GM19467 (cell line): ENCODE measurements at regions not wholly inside any gene's neighbourhood (a gene's known extent, or its start where the extent isn't known, plus 50 kb on each side); places are given as distances from the start of the nearest gene placed in this dataset.

Source experiments
- ATAC-seq: cut with Tn5 transposase; IDR thresholded peaks from one replicate; pipeline ENCODE4 v1.9.1; 2021; ENCODE audit warnings: mild to moderate bottlenecking, moderate library complexity; ENCODE audit not compliant: unreplicated experiment

DNA sequence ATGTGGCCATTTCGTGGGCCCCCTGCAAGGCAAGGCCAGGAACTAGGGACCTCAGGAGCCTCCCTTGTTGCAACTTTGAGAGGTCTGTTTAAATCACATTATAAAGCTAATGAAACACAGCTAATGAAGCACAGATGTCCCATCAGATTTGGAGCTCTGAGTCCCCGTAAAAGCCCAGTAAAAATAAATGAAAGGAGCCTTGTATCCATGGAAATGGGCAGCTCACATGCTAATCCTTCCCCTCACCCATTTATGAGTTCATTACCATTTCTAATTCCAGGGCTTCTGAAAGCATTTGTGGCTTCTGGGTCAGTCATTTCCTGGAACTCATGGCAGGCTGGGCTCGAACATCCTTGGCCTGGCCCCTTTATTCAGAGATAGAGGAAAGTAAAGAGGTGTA is 274.8 kb downstream of the SS18 start:
- no peak for ATAC-seq

DNA sequence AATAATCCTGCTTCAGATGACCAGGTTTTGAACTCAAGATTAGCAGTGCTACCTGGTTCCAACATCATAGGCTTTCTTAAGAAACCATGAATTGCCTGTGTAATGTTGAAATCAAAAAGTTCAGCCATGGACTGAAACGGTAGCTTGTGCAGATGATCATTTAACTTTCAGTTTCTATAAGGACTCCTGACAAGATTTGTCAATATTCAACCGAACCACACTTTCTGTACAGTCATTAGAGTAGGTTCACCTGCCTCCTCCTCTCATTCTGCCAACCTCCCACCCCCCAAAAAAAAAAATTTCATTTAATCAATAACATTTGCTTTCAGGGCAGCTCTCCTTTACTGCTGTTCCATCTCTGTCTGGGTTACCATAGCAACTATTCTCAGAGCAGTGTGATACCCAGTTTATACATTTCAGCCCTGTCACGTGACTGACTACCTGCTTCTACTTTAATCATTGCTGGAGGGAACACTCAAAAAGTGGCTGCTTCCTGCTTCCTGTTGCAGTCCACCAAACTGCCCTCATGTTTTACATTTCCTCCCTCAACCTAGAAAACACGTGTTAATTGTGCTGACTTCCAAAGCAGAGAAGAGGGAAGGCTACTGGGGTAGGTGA is 275.5 kb downstream of the SS18 start:
- peak; percentile 95 for ATAC-seq

GRCh38 chr18:25813110-25813509 is 277.3 kb downstream of the SS18 start:
- ATAC-seq = no peak

- ATAC-seq = no peak
Observed at GRCh38 chr18:25810736-25811135, 279.7 kb downstream of the SS18 start.

- no peak for ATAC-seq
Observed at GRCh38 chr18:25805939-25806338, 284.5 kb downstream of the SS18 start.

GRCh38 chr18:25805323-25805722 is 285.1 kb downstream of the SS18 start:
- ATAC-seq = no peak

DNA sequence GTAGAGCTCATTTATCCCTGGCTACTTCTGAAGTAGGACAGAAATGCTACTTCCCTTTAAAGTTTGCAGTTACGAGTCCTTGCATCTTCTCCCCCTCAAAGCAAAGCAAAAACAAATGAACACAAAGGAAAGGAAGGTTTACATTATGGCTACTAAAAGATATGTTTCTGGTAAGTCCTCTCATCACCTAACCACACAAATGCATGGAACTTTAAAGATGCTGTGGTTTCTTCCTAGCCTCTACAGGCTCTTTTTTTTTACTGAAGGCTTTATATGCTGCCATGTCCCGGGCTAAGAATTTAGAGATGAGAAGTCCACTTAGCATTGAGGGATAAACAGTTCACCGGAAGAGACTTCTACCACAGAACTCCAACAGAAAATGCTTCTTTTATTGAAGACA is 291.2 kb downstream of the SS18 start:
- ATAC-seq = no peak

GRCh38 chr18:25798046-25798445 is 292.4 kb downstream of the SS18 start:
- ATAC-seq = no peak

DNA sequence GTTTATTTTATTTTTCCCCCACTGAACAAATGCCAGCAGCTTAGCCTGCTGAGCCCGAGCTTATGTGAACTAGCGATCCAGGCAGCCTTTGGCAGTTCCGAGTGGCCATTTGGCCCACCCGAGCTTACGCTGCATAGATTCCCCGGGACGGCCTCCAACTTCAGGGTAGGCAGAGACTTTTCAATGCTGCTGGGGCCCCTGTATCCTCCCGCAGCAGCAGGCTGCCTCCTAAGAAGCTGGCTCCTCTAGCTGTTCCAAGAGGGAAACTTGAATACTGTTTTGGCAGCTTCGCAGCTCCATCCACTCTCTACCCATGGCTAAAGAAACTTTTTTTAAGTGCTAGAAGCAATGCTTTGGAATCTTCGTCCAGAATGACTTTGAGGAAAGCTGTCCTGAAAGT is 295.2 kb downstream of the SS18 start:
- no peak for ATAC-seq

GRCh38 chr18:25787276-25787675 is 303.1 kb downstream of the SS18 start:
- ATAC-seq = no peak

GRCh38 chr18:25786758-25787157 is 303.7 kb downstream of the SS18 start:
- no peak for ATAC-seq

GRCh38 chr18:25780105-25780504 is 310.3 kb downstream of the SS18 start:
- ATAC-seq = no peak

GRCh38 chr18:25771796-25772195 is 318.6 kb downstream of the SS18 start:
- no peak for ATAC-seq

GRCh38 chr18:25764777-25765176 is 325.6 kb downstream of the SS18 start:
- ATAC-seq = no peak

GRCh38 chr18:25759111-25759510 is 331.3 kb downstream of the SS18 start:
- no peak for ATAC-seq

DNA sequence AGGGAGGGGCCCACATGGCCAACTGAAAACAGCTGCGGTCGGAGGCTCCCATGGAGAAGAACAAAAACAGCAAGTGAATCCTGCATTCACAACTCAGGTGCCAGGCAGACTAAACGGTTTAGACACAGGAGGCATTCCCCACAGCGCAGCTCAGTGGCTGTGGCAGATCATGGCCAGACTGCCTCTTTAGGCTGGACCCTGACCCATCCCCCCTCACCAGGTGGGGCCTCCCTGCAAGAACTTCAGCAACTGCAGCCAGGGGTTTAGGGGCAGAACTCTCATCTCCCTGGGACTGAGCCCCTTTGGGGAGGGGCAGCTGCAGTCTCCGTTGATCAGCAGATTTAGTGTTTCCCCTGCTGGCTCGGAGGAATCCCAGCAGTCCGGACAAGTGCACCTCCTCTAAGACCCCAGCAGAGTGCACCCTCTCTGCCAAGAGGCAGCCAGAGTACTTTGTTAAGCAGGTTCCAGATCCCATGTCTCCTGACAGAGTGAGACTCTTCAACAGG is 346.7 kb downstream of the SS18 start:
- no peak for ATAC-seq

DNA sequence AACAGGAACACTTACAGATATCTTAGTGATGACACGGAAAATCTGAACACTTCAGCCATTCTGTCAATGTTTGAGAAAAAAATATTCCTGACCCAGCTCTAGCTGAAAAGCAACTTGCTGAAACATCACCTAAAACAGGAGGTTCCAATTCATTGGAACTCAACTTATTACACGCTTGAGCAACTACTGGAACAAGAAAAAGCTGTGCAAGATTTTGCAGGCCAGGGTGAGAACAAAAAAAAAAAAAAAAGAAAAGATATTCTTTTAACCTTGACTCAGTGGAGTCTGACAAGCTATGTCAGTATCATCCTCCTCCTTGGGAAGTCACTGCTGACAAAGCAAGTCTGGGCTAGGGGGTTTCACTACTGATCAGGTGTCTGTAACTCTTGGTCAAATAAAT is 351.0 kb downstream of the SS18 start:
- no peak for ATAC-seq

- ATAC-seq = no peak
Observed at GRCh38 chr18:25737710-25738311, 352.6 kb downstream of the SS18 start.

DNA sequence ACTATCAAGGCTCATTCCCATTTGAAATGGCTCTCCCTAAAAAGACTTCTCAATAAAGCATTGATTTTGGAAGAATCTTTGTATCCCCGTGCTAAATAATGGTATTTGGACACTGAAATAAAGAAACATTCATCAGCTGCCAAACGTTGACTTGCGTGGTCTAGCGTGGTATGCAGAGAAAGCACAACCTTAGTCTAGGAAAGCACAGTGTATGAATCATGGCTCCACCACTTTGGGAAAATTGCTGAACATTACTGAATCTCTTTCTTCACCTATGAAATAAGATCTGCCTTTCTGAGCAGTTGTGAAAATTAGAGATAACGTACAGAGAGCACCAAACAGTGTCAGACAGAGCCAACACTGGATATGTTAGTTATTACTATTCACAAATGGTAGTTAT is 353.9 kb downstream of the SS18 start:
- ATAC-seq = no peak

DNA sequence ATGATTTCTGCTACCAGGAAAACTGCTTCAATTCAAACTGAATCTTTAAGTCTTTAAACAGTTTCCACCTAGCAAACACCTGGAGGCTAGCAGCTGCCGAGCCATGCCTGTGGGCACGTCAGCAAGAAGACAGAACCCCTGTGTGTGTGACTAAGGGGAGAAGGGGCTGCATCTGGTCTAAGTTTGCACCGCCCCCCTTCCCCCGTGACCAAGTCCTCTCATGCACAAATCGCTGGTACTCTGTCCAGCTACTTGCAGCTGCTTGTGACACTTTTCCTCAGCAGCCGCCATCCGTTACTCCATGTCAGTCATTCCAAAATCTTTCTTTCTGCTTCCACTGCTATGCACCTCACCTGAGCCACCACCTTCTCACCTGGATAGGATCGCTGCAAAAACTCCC is 355.0 kb downstream of the SS18 start:
- ATAC-seq = no peak

GRCh38 chr18:25734336-25734735 is 356.1 kb downstream of the SS18 start:
- no peak for ATAC-seq

DNA sequence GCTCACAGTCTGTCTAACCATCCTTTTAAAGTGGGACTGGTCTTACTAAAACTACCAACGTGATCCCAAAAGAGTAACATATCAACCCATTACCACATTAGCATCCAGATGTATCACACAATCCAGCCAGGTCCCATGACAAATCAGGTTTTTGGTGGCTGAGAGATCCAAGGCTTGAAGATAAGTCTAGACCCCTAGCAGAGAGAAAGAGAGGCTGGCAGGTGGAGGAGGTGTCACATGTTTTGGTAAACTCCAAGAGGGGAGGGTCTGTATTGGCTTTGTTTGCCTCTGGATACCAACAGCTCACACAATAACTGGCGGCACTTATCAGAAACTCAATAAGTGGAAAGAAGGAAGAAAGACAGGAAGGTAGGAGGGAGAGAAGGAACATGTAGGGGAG is 357.6 kb downstream of the SS18 start:
- no peak for ATAC-seq

DNA sequence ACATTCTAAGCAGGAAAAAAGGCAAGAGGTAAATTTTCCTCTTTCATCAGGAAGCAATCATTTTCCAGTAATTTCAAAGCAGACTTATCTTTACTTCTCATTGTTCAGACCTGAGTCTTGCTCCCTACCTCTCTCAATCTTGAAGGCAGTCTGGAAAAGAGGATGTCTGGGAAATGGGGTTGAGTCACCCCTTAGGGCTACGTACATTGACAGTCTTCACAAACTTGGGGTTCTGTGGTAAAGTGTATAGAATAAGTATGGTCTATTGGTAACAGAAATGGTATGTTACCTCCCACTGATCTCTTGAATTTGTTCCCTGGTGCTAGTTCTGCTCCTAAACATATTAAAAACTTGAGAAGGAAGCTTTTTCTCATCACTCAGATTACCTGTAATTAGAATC is 361.3 kb downstream of the SS18 start:
- ATAC-seq = no peak
